OCI-LY1 (cell line): ENCODE measurements at regions not wholly inside any gene's neighbourhood (a gene's known extent, or its start where the extent isn't known, plus 50 kb on each side); places are given as distances from the start of the nearest gene placed in this dataset.
"Not testable (repeated sequence)": the region's sequence is repeated elsewhere in the genome, so short reads cannot be mapped to it uniquely, and the experiment has no call there.

Experiments used
- EZH2 ChIP-seq: fragments of 200-600 bp; sonication (generic), shearing (Covaris generic); IDR thresholded peaks from 2 replicates; pipeline ENCODE4 v1.8.0; 2017; ENCODE audit warnings: borderline replicate concordance, mixed run types, mild to moderate bottlenecking, antibody characterized with exemption, low read length, moderate library complexity, mixed read lengths
- TF ChIP-seq, protein P1 (sequence below): fragments of 200-600 bp; sonication (generic), shearing (Covaris generic); IDR thresholded peaks from 2 replicates; pipeline ENCODE4 v1.5.1; 2017; ENCODE audit warnings: mild to moderate bottlenecking, antibody characterized with exemption, low read length, moderate library complexity, mixed read lengths

DNA sequence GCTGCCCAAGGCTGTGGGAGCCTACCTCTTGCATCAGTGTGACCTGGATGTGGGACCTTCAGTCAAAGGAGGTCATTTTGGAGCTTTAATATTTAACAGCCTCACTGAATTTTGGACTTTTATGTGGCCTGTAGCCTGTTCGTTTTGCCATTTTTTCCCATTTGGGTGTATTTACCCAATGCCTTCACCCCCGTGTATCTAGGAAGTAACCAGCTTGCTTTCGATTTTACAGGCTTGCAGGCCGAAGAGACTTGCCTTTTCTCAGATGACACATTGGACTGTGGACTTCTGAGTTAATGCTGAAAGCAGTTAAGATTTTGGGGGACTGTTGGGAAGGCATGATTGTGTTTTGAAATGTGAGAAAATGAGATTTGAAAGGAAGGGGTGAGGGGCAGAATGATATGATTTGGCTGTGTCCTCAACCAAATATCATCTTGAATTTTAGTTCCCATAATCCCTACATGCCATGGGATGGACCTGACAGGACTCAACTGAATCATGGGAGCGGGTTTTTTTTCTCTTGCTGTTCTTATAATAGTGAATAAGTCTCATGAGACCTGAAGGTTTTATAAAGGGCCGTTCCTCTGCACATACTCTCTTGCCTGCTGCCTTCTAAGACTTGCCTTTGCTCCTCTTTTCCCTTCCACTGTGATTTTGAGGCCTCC, 324.6 kb downstream of the UBE2NL start:
- TF ChIP-seq, protein P1, sequence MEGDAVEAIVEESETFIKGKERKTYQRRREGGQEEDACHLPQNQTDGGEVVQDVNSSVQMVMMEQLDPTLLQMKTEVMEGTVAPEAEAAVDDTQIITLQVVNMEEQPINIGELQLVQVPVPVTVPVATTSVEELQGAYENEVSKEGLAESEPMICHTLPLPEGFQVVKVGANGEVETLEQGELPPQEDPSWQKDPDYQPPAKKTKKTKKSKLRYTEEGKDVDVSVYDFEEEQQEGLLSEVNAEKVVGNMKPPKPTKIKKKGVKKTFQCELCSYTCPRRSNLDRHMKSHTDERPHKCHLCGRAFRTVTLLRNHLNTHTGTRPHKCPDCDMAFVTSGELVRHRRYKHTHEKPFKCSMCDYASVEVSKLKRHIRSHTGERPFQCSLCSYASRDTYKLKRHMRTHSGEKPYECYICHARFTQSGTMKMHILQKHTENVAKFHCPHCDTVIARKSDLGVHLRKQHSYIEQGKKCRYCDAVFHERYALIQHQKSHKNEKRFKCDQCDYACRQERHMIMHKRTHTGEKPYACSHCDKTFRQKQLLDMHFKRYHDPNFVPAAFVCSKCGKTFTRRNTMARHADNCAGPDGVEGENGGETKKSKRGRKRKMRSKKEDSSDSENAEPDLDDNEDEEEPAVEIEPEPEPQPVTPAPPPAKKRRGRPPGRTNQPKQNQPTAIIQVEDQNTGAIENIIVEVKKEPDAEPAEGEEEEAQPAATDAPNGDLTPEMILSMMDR, result not testable (repeated sequence)
- not testable (repeated sequence) for TF ChIP-seq EZH2
